ENCODE measurements at regions not wholly inside any gene's neighbourhood (a gene's known extent, or its start where the extent isn't known, plus 50 kb on each side); places are given as distances from the start of the nearest gene placed in this dataset.
"Not testable (repeated sequence)": the region's sequence is repeated elsewhere in the genome, so short reads cannot be mapped to it uniquely, and the experiment has no call there.

GRCh38 chr16:80250381-80250780 lies 290.4 kb upstream of the DYNLRB2 start:
- DNase-seq: no peak

- DNase-seq: not testable (repeated sequence)
These were observed 297.5 kb upstream of the DYNLRB2 start for GRCh38 chr16:80243303-80243702.

DNA sequence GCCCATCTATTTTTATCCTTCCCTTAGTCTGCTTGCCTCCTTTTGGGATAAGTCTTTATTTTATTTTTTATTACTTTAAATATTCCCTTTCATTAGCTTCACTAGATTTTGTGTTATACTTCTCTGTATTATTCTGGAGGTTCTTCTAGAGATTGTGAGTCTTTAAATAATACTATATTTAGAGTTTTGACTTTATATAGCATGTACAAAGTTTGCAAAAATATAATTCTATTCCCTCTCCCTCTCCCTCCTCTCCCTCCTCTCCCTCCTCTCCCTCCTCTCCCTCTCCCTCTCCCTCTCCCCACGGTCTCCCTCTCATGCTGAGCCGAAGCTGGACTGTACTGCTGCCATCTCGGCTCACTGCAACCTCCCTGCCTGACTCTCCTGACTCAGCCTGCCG lies 298.5 kb upstream of the DYNLRB2 start:
- DNase-seq: not testable (repeated sequence)

GRCh38 chr16:80233097-80233835 lies 307.5 kb upstream of the DYNLRB2 start:
- DNase-seq: no peak

- DNase-seq: no peak
These were observed 308.9 kb upstream of the DYNLRB2 start for GRCh38 chr16:80231888-80232287.

DNA sequence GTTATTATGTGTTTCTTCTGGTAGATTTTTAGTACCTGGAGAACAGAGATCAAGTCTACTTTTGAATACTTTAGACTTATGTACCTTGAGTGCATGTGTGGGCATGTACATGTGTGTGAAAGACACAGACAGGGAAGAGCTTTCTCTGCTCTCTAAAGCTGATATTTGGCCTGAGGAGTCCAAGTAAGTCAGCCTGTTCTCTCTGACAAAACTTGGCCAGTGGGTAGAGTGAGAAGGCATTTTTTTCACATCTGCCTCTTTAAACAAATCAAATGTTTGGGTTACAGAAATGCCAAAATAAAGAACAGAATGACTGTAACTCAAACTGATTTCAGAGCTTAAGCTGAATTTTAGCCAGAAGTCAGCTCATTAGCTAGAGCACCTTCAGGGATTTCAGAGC lies 309.7 kb upstream of the DYNLRB2 start:
- no peak for DNase-seq

DNA sequence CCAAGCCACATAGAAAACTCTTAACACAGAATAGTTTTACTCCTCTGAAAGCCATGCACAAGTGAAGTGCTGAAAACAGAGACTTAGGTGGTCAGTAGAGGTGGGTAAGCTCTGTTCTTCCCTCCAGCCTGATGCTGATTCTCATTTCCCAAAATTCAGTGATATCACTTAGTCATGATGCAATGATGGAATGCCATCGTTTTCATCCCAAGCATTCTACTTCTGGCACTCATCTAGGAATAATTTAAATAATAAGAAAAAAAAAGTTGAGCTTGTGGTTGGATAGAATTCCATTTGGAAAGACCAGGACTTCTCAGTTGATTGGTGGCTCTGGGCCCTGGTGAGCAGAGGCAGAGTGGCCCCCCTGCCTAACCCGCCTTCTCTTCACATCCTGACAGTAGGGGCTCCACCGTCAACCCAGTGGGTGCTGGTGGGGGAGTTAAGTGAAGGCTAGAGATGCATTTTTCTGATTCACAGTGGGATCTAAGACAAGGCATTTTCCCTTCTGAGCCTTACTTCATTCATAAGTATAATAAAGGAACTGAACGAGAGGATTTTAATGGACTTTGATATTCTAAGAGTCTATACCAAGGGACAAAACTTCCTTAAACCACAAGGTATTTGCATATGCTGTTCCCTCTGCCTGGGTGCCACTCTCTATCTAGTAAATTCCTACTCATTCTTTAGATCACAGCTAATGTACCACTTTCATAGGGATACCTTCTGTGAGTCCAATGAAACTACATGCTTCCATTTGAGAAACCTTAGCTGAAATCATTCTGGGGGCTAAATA lies 310.3 kb upstream of the DYNLRB2 start:
- no peak for DNase-seq

GRCh38 chr16:80226499-80226898 lies 314.3 kb upstream of the DYNLRB2 start:
- no peak for DNase-seq

- no peak for DNase-seq
These were observed 330.0 kb upstream of the DYNLRB2 start for GRCh38 chr16:80210787-80211186.

- DNase-seq: no peak
These were observed 332.1 kb upstream of the DYNLRB2 start for GRCh38 chr16:80208743-80209142.

GRCh38 chr16:80208015-80208414 lies 332.8 kb upstream of the DYNLRB2 start:
- DNase-seq: no peak

GRCh38 chr16:80203821-80204220 lies 337.0 kb upstream of the DYNLRB2 start:
- DNase-seq: no peak

DNA sequence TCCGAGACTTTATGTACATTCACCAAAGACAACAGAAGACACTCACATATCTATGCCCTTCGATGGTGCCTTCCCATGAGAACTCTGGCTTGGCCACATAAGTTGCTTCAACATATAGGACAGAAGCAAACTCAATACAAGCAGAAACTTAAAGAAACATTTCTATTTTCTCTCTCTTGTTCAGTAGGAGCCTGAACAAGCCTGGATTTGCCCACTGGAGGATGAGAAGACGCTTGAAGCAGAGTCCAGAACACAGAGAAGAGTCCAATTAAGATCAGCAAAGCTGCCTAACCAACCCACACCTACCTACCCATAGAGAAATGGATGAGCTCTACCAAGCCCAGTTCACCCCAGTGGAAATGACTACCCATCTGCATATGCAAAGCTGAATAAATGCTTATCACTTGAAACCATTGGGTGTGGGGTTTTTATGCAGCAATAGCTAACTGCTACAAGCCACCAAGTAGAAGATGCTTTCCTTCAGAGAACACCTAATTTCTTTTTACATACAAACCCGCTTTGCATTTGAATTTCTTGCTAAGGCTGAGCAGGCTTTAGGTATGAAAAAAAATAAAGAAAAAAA lies 337.9 kb upstream of the DYNLRB2 start:
- DNase-seq: no peak

DNA sequence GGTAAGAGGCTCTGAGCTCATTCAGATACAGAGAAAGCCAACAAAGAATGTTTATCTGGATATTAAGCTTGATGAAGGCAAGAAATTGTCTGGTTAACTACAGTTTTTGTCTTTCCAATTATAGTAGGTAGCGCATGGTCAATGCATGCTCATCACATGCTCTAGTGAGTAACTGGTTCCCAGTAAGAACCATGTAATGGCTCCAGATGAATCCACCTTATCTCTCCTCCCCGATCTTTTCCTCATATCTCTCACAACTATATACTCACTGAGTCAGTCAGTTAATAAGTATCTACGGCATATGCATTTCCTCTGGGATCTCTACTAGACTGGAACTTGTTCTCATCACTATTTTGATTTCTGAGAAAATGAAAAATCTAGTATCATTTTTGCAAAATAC lies 340.7 kb upstream of the DYNLRB2 start:
- DNase-seq: no peak

- DNase-seq: no peak
These were observed 341.2 kb upstream of the DYNLRB2 start for GRCh38 chr16:80199614-80200013.

GRCh38 chr16:80198311-80199299 lies 342.2 kb upstream of the DYNLRB2 start:
- DNase-seq: no peak

DNA sequence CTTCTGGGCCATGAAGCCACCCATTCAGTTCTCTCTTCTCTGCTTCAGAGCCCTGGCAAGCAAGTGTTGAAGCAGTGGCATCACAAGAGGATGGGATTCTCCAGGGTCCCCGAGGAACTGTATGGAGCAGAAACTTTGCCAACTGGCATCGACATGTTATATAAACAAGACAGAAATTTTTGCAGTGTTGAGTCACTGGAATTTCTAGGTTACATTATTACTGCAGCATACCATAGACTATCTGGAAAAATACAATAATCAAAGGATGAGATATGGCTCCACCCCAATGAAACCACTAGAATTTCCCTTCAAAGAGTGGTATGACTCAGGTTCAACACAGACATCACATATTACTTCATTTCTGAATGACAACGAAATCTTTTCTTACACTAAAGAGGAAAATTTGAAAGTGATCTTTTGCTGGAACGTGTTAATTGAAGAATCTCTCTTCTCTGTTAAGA lies 343.0 kb upstream of the DYNLRB2 start:
- DNase-seq: no peak

- no peak for DNase-seq
These were observed 348.9 kb upstream of the DYNLRB2 start for GRCh38 chr16:80191928-80192327.

DNA sequence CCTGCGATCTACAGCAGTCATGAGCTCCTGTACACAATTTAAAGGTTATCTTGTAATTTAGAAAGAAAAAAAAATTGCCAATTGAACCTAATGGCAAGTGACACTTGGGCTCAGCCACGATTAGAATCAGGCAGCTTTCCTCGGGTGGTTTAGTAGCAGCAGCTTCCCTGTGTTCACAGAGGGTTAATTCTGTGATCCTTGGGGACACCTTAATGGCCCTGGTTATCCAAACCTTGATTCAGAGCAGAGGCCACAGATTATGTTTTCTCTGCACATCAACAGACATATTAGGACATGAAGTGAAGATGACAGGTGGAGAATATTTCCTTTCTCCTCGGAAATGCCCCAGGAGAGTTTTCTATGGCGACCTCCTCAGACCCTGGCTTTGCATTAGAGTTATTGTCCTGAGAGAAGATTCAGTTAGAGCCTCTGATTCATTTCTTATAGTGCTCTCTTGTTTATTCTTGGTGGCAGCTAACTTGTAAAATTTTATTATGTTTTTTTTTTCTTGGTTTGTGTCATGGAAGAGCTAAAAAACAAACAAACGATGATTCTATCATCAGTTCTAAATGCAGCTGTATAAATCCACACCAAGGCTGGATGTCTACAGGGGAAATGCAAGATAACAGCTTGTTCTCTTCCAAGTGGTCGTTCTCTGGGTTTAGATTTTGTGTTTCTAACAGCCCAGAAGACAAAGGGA lies 351.2 kb upstream of the DYNLRB2 start:
- no peak for DNase-seq

- no peak for DNase-seq
These were observed 364.7 kb upstream of the DYNLRB2 start for GRCh38 chr16:80176114-80176513.

DNA sequence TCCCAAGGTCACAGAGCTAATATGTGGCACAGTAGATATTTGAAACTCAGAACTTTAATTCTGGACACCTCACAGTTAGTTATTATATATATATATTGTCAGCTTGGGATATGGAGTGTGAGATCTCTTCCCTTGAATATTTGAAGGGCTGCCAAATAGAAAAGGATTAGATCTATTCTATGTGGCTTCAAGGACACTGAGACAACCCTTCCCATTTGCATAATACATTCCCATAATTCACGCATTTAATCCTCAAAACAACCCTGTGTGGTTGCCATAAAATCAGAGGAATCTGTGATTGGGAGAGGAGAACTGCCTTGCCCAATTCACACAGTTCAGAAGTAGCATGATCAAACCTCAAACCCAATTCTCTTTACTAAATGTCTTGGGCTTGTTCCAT lies 365.8 kb upstream of the DYNLRB2 start:
- no peak for DNase-seq

GRCh38 chr16:80174416-80174815 lies 366.4 kb upstream of the DYNLRB2 start:
- DNase-seq: no peak
